NCI-H1417 (cell line): ENCODE measurements at regions not wholly inside any gene's neighbourhood (a gene's known extent, or its start where the extent isn't known, plus 50 kb on each side); places are given as distances from the start of the nearest gene placed in this dataset.

Experiments
- DNase-seq, 3 experiments: peaks; one replicate each; lab custom pipeline; 2025; lab: John Stamatoyannopoulos, UW

GRCh38 chr16:9521749-9522370, 430.4 kb downstream of the HAPSTR1 start:
- no peak for DNase-seq

- no peak for DNase-seq
Measured at GRCh38 chr16:9522614-9523013, 431.2 kb downstream of the HAPSTR1 start.

- DNase-seq: no peak
Measured at GRCh38 chr16:9523994-9524393, 432.6 kb downstream of the HAPSTR1 start.

GRCh38 chr16:9525037-9525436, 433.6 kb downstream of the HAPSTR1 start:
- no peak for DNase-seq

DNA sequence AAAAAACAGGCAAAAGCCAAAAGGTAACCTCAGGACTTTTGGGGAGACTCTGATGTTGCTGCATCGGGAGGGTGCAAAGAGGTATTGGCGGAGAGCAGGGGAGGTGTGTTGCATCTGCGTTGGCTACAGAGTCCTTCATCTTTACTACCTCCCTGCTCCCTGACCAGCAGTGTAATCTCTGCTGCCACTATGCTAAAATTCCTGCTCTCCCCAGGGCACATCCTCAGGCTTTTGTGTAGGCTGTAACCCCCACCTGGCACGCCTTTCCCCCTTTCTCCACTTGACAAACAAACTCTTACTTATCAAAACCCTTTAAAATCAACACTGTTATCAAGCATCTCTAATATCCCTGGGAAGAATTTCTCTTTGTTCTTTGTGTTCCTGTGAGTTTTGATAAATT, 435.3 kb downstream of the HAPSTR1 start:
- no peak for DNase-seq

- no peak for DNase-seq
Measured at GRCh38 chr16:9527976-9528375, 436.5 kb downstream of the HAPSTR1 start.

- no peak for DNase-seq
Measured at GRCh38 chr16:9528511-9529079, 437.2 kb downstream of the HAPSTR1 start.

- no peak for DNase-seq
Measured at GRCh38 chr16:9533042-9533441, 441.6 kb downstream of the HAPSTR1 start.

GRCh38 chr16:9534759-9535158, 443.3 kb downstream of the HAPSTR1 start:
- DNase-seq: no peak

GRCh38 chr16:9536905-9537304, 445.5 kb downstream of the HAPSTR1 start:
- no peak for DNase-seq

DNA sequence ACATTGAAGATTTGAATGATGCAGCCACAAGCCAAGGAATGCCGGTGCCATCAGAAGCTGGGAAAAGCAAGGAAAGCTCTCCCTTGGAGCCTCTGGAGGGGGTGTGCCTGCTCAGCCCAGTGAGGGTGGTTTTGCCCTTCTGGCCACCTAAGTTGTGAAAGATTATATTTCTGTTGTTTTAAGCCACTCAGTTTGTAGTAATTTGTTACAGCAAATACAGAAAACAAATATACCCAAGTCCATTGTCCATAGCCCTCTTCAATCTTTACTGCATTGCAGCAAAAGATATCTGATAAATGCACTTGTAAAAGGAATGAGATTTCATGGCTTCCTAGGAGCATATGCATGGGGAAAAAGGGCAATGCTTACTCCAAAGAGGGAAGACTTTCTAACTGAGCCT, 447.9 kb downstream of the HAPSTR1 start:
- no peak for DNase-seq

GRCh38 chr16:9541723-9542122, 450.3 kb downstream of the HAPSTR1 start:
- DNase-seq: no peak

DNA sequence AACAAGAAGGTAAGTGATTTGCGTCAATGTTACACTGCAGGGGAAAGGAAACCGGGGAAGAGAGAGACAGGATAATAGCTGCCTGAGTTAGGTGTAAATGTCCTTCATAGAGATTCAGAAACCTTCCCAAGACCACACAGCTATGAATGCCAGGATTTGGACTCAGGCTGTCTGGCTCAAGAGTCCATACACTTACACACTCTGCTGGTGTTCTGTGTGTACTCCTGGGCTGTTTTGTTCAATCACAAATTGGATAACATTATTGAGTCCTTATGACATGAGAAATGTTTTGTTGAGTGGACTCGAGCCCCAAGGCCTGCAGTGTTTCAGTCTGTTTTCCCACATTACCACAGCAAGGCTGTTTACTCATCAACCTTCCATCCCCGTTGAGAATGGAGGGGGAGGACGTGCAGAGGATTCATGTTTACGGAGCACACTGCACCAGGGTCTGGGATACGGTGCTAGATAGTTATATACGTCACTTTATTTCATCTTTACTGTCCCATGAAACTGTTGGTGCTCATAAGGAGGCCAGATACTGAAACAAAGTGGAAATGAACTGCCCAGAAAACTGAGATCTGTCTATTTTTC, 450.8 kb downstream of the HAPSTR1 start:
- no peak for DNase-seq

- DNase-seq: no peak
Measured at GRCh38 chr16:9545522-9546437, 454.3 kb downstream of the HAPSTR1 start.

DNA sequence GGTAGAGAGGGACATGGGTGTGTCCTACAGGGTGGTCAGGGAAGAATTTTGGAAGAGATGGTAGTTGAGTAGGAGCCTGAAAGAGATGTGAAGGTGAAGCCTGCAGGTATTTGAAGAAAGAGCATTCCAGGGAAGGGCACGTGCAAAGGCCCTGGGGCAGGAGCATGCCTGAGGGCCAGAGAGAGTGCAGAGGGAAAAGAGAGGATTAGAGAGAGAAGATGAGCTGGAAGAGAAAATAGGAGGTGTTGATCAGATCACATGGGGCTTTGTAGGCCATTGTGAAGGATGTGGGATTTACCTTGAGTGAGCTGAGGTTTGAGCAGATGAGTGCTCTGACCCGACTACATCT, 455.0 kb downstream of the HAPSTR1 start:
- DNase-seq: no peak

- no peak for DNase-seq
Measured at GRCh38 chr16:9549487-9549886, 458.0 kb downstream of the HAPSTR1 start.

- DNase-seq: no peak
Measured at GRCh38 chr16:9555051-9555450, 463.6 kb downstream of the HAPSTR1 start.

- DNase-seq: no peak
Measured at GRCh38 chr16:9556949-9557665, 465.7 kb downstream of the HAPSTR1 start.

DNA sequence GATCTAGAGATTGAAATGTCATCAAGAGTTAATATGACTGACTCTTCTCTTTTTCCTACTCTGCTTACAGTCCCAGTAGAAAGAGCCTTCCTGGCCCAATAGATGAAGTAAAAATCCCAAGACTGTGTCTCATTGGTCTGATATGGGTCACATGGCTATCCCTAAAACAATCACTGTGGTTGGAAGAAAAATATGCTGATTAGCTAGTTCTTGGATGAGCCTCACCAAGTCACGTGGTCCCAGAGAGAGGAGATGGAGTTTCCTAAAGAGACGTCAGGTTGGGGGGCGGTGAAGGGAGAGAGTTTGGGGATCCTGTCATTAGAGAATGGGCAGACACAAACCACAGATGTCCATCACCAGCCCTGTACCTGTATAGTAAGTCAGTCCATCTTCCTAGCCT, 466.3 kb downstream of the HAPSTR1 start:
- DNase-seq: no peak

- no peak for DNase-seq
Measured at GRCh38 chr16:9566099-9566498, 474.7 kb downstream of the HAPSTR1 start.

GRCh38 chr16:9567666-9568065, 476.2 kb downstream of the HAPSTR1 start:
- DNase-seq: peak in 1 of 3 experiments; percentile 82

GRCh38 chr16:9568261-9568660, 476.8 kb downstream of the HAPSTR1 start:
- no peak for DNase-seq
